OCI-LY7 (cell line): ENCODE measurements at regions not wholly inside any gene's neighbourhood (a gene's known extent, or its start where the extent isn't known, plus 50 kb on each side); places are given as distances from the start of the nearest gene placed in this dataset.

Experiments
- BruUV-seq: library from RNA; stranded (reverse); fragments of 400-500 nt; replicated peaks from 2 replicates; lab custom pipeline; 2021; lab: Mats Ljungman, UMichigan
- CTCF ChIA-PET: fragments of 300-600 bp; sonication (Branson Sonifier 250); formaldehyde crosslinking; loops from one replicate; lab custom pipeline; 2022; ENCODE audit warnings: antibody characterized with exemption; ENCODE audit not compliant: unreplicated experiment; lab: Charles Lee
- POLR2A ChIA-PET: fragments of 300-600 bp; sonication (Branson Sonifier 250); formaldehyde crosslinking; loops from one replicate; lab custom pipeline; 2022; ENCODE audit warnings: antibody characterized with exemption; lab: Charles Lee
- DNase-seq: peaks from one replicate; pipeline ENCODE4 v3.0.0-alpha.2; 2015; ENCODE audit warnings: low spot score
- H2AFZ ChIP-seq: fragments of 200-600 bp; sonication (generic), shearing (Covaris generic); 2 replicates; pipeline ENCODE4 v1.6.1; 2014; ENCODE audit warnings: mild to moderate bottlenecking, antibody characterized with exemption, low read length, moderate library complexity
- H3K27ac ChIP-seq: fragments of 200-600 bp; sonication (generic); 2 replicates; pipeline ENCODE4 v1.5.1; 2014; ENCODE audit warnings: mixed run types, low read depth, mild to moderate bottlenecking, moderate library complexity, low read length, inconsistent platforms; ENCODE audit not compliant: poor library complexity, severe bottlenecking
- H3K36me3 ChIP-seq: fragments of 200-600 bp; sonication (generic); 2 replicates; pipeline ENCODE4 v1.6.1; 2014; ENCODE audit warnings: mild to moderate bottlenecking, antibody characterized with exemption, low read length, moderate library complexity, mixed read lengths; ENCODE audit not compliant: insufficient read depth
- H3K4me1 ChIP-seq: fragments of 200-600 bp; sonication (generic); 2 replicates; pipeline ENCODE4 v1.5.1; 2014; ENCODE audit warnings: mild to moderate bottlenecking, low read length; ENCODE audit not compliant: insufficient read depth, poor library complexity, severe bottlenecking
- H3K4me2 ChIP-seq: fragments of 200-600 bp; sonication (generic); 2 replicates; pipeline ENCODE4 v1.6.1; 2014; ENCODE audit warnings: mild to moderate bottlenecking, low read length
- H3K4me3 ChIP-seq: fragments of 200-600 bp; sonication (generic); 2 replicates; pipeline ENCODE4 v1.5.1; 2014; ENCODE audit warnings: mild to moderate bottlenecking, low read depth, low read length; ENCODE audit not compliant: poor library complexity, severe bottlenecking
- H3K79me2 ChIP-seq: fragments of 200-600 bp; sonication (generic); 2 replicates; pipeline ENCODE4 v1.6.1; 2016; ENCODE audit warnings: low read depth, mild to moderate bottlenecking, low read length, moderate library complexity, mixed read lengths; ENCODE audit not compliant: insufficient read depth
- H3K9me2 ChIP-seq: fragments of 200-600 bp; sonication (generic); 2 replicates; pipeline ENCODE4 v1.6.1; 2016; ENCODE audit warnings: mild to moderate bottlenecking, low read length, mixed read lengths; ENCODE audit not compliant: insufficient read depth
- H3K9me3 ChIP-seq: fragments of 200-600 bp; sonication (generic); 2 replicates; pipeline ENCODE4 v1.6.1; 2014; ENCODE audit warnings: mild to moderate bottlenecking, mixed run types, low read length, mixed read lengths
- H4K20me1 ChIP-seq: fragments of 200-600 bp; sonication (generic); 2 replicates; pipeline ENCODE4 v1.6.1; 2014; ENCODE audit warnings: mild to moderate bottlenecking, antibody characterized with exemption, low read length, moderate library complexity, mixed read lengths; ENCODE audit not compliant: insufficient read depth
- EZH2phosphoT487 ChIP-seq: fragments of 200-600 bp; sonication (generic); IDR thresholded peaks from 2 replicates; pipeline ENCODE4 v1.6.1; 2018; ENCODE audit warnings: low read depth, borderline replicate concordance, mild to moderate bottlenecking, mixed run types, antibody characterized with exemption, low read length, moderate library complexity, mixed read lengths
- intact Hi-C: fragments of 100-400 bp; cut with micrococcal nuclease; formaldehyde crosslinking; loops from one replicate; pipeline ENCODE4 v1.10.0; 2022; ENCODE audit not compliant: unreplicated experiment
- TF ChIP-seq, protein P1 (sequence below): fragments of 200-600 bp; sonication (generic); conservative IDR thresholded peaks from 2 replicates; pipeline ENCODE4 v1.5.1; 2014; ENCODE audit warnings: mild to moderate bottlenecking, antibody characterized with exemption, low read length, moderate library complexity, mixed read lengths

GRCh38 chr6:9986273-9986672 is 428.6 kb downstream of the TFAP2A start:
- H3K4me2 ChIP-seq: no peak overlapping the region
- no peak overlapping the region for H3K27ac ChIP-seq
- DNase-seq: no peak
- ChIA-PET POLR2A (no interaction called here), CTCF (no interaction called here)
- no peak overlapping the region for H2AFZ ChIP-seq
- intact Hi-C loops: no loop called here
- BruUV-seq: no TSS peak
- no peaks in the 10 kb centered on the region for H3K36me3 ChIP-seq
- no peak for TF ChIP-seq EZH2phosphoT487
- TF ChIP-seq, protein P1, sequence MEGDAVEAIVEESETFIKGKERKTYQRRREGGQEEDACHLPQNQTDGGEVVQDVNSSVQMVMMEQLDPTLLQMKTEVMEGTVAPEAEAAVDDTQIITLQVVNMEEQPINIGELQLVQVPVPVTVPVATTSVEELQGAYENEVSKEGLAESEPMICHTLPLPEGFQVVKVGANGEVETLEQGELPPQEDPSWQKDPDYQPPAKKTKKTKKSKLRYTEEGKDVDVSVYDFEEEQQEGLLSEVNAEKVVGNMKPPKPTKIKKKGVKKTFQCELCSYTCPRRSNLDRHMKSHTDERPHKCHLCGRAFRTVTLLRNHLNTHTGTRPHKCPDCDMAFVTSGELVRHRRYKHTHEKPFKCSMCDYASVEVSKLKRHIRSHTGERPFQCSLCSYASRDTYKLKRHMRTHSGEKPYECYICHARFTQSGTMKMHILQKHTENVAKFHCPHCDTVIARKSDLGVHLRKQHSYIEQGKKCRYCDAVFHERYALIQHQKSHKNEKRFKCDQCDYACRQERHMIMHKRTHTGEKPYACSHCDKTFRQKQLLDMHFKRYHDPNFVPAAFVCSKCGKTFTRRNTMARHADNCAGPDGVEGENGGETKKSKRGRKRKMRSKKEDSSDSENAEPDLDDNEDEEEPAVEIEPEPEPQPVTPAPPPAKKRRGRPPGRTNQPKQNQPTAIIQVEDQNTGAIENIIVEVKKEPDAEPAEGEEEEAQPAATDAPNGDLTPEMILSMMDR: no peak
- peaks cover 8% of the 10 kb centered on the region; the same call in 1 of the 2 replicates for H3K9me3 ChIP-seq
- no peaks in the 10 kb centered on the region for H3K9me2 ChIP-seq
- no peaks in the 10 kb centered on the region for H4K20me1 ChIP-seq
- H3K4me1 ChIP-seq: no peaks in the 10 kb centered on the region
- no peaks in the 10 kb centered on the region for H3K79me2 ChIP-seq
- H3K4me3 ChIP-seq: no peak overlapping the region

GRCh38 chr6:9985481-9985880 is 429.4 kb downstream of the TFAP2A start:
- H3K36me3 ChIP-seq: no peaks in the 10 kb centered on the region
- no peak overlapping the region for H3K4me3 ChIP-seq
- no peaks in the 10 kb centered on the region for H3K9me2 ChIP-seq
- POLR2A ChIA-PET: interaction anchor here (0.7 kb wide), 1 partner anchor 209 kb away, joined by 3 read pairs; no protein-coding TSS in a partner anchor
- no peak for TF ChIP-seq EZH2phosphoT487
- TF ChIP-seq, protein P1: no peak
- no TSS peak for BruUV-seq
- no peaks in the 10 kb centered on the region for H4K20me1 ChIP-seq
- no peaks in the 10 kb centered on the region for H3K79me2 ChIP-seq
- intact Hi-C loops: no loop called here
- H3K4me2 ChIP-seq: no peak overlapping the region
- no peak overlapping the region for H3K27ac ChIP-seq
- CTCF ChIA-PET: no interaction called here
- H3K9me3 ChIP-seq: peaks cover 8% of the 10 kb centered on the region; the same call in 1 of the 2 replicates
- H3K4me1 ChIP-seq: no peaks in the 10 kb centered on the region
- H2AFZ ChIP-seq: no peak overlapping the region
- DNase-seq: no peak

- Histone ChIP-seq H3K4me2 (no peak overlapping the region), H2AFZ (no peak overlapping the region), H4K20me1 (no peaks in the 10 kb centered on the region), H3K4me1 (no peaks in the 10 kb centered on the region), H3K9me2 (no peaks in the 10 kb centered on the region), H3K4me3 (no peak overlapping the region), H3K27ac (no peak overlapping the region), H3K36me3 (no peaks in the 10 kb centered on the region), H3K79me2 (no peaks in the 10 kb centered on the region), H3K9me3 (peaks cover 8% of the 10 kb centered on the region; the same call in 1 of the 2 replicates)
- BruUV-seq: no TSS peak
- TF ChIP-seq, protein P1: no peak
- TF ChIP-seq EZH2phosphoT487: no peak
- intact Hi-C loops: no loop called here
- DNase-seq: no peak
- POLR2A ChIA-PET: no interaction called here
- CTCF ChIA-PET: no interaction called here
Measured at GRCh38 chr6:9984607-9985006, 430.3 kb downstream of the TFAP2A start.
